GM12878 (cell line): ENCODE measurements at regions not wholly inside any gene's neighbourhood (a gene's known extent, or its start where the extent isn't known, plus 50 kb on each side); places are given as distances from the start of the nearest gene placed in this dataset.

Experiments used
- ATAC-seq: fragments of 200-7000 bp; cut with Tn5 transposase; 3 replicates; pipeline ENCODE4 v1.9.1; 2020; ENCODE audit warnings: mild to moderate bottlenecking, moderate library complexity
- BruUV-seq: library from RNA; stranded (reverse); fragments of 400-500 nt; replicated peaks from 2 replicates; lab custom pipeline; 2021; lab: Mats Ljungman, UMichigan
- CTCF ChIA-PET: fragments of 300-600 bp; sonication (Branson Sonifier 250); formaldehyde crosslinking; extraction: SDS; loops from one replicate; lab custom pipeline; 2021; ENCODE audit warnings: inconsistent platforms; lab: Yijun Ruan, JAX
- POLR2A ChIA-PET: fragments of 350-600 bp; formaldehyde crosslinking; extraction: SDS; loops from one replicate; lab custom pipeline; 2021; ENCODE audit warnings: inconsistent platforms; lab: Charles Lee
- RAD21 ChIA-PET: fragments of 300-600 bp; sonication (Branson Sonifier 250); formaldehyde crosslinking; loops from one replicate; lab custom pipeline; 2023; ENCODE audit warnings: antibody characterized with exemption; ENCODE audit not compliant: unreplicated experiment; lab: Charles Lee
- SMC1A ChIA-PET: fragments of 300-600 bp; sonication (Branson Sonifier 250); formaldehyde crosslinking; loops from one replicate; lab custom pipeline; 2023; ENCODE audit not compliant: unreplicated experiment, uncharacterized antibody; lab: Charles Lee
- DNase-seq: peaks from one replicate; pipeline ENCODE4 v3.0.0-alpha.2; 2011; ENCODE audit warnings: low read depth, low spot score
- FAIRE-seq: peaks from 3 replicates; lab custom pipeline; 2011; peaks lifted over from hg19 to GRCh38; lab: Jason Lieb, UNC
- H2AFZ ChIP-seq: 2 replicates; pipeline ENCODE4 v1.6.0; 2011; ENCODE audit warnings: low read depth, low read length, control low read depth; ENCODE audit not compliant: control insufficient read depth
- H3K27ac ChIP-seq: 2 replicates; pipeline ENCODE4 v1.5.1; 2011; ENCODE audit warnings: control low read depth; ENCODE audit not compliant: control insufficient read depth, insufficient read depth
- H3K27me3 ChIP-seq, 2 experiments: replicated peaks in 1 of 2; 2 replicates each; pipeline versions ENCODE4 v1.6.0 to v1.6.1; 2011; ENCODE audit warnings: low read length in 1 of 2; ENCODE audit not compliant: control insufficient read depth in 2 of 2, insufficient read depth in 2 of 2
- H3K36me3 ChIP-seq, 2 experiments: 2 replicates each; pipeline ENCODE4 v1.5.1; 2011; ENCODE audit warnings: low read length in 1 of 2; ENCODE audit not compliant: control insufficient read depth in 2 of 2, insufficient read depth in 2 of 2
- H3K4me1 ChIP-seq: 2 replicates; pipeline ENCODE4 v1.6.1; 2011; ENCODE audit warnings: mild to moderate bottlenecking, low read length, moderate library complexity, mixed read lengths; ENCODE audit not compliant: control insufficient read depth, insufficient read depth
- H3K4me2 ChIP-seq: 2 replicates; pipeline ENCODE4 v1.6.0; 2011; ENCODE audit warnings: control low read depth; ENCODE audit not compliant: control insufficient read depth, insufficient read depth
- H3K4me3 ChIP-seq: fragments of 200-600 bp; sonication (generic); 2 replicates; pipeline ENCODE4 v1.5.1; 2016
- H3K79me2 ChIP-seq: 2 replicates; pipeline ENCODE4 v1.6.0; 2011; ENCODE audit warnings: low read length; ENCODE audit not compliant: control insufficient read depth, insufficient read depth
- H3K9ac ChIP-seq: 2 replicates; pipeline ENCODE4 v1.8.0; 2011; ENCODE audit warnings: low read length, control low read depth, mixed read lengths; ENCODE audit not compliant: control insufficient read depth, insufficient read depth
- H3K9me3 ChIP-seq: replicated peaks from 3 replicates; pipeline ENCODE4 v1.5.1; 2011; ENCODE audit warnings: mild to moderate bottlenecking, low read length; ENCODE audit not compliant: control insufficient read depth, insufficient read depth
- H4K20me1 ChIP-seq: 2 replicates; pipeline ENCODE4 v1.6.0; 2011; ENCODE audit not compliant: control insufficient read depth, insufficient read depth
- ASH2L ChIP-seq: fragments of 300-600, 200-600 bp; sonication (generic); IDR thresholded peaks from 2 replicates; pipeline ENCODE4 v1.6.1; 2017; ENCODE audit warnings: low read depth, mild to moderate bottlenecking, borderline replicate concordance
- CREM ChIP-seq: IDR thresholded peaks from 2 replicates; pipeline ENCODE4 v1.6.1; 2014; ENCODE audit warnings: antibody characterized with exemption, low read depth
- ETV6 ChIP-seq, 2 experiments: fragments of 450-650 bp in 1 of 2; IDR thresholded peaks in 1 of 2; conservative IDR thresholded peaks in 1 of 2; 2 replicates each; pipeline ENCODE4 v1.6.1; 2014; ENCODE audit warnings: antibody characterized with exemption in 1 of 2, borderline replicate concordance in 1 of 2, low read depth in 1 of 2, mild to moderate bottlenecking in 1 of 2, moderate library complexity in 1 of 2
- FOXM1 ChIP-seq: IDR thresholded peaks from 2 replicates; pipeline ENCODE4 v1.6.1; 2012; ENCODE audit warnings: low read depth, mild to moderate bottlenecking, inconsistent platforms, low read length, moderate library complexity
- HCFC1 ChIP-seq: fragments of 150-350 bp; IDR thresholded peaks from 2 replicates; pipeline ENCODE4 v1.6.1; 2014; ENCODE audit warnings: low read length
- MTA2 ChIP-seq: fragments of 450-650 bp; IDR thresholded peaks from 2 replicates; pipeline ENCODE4 v1.6.1; 2016; ENCODE audit warnings: low read depth, mild to moderate bottlenecking, moderate library complexity
- MYB ChIP-seq: fragments of 150-350 bp; IDR thresholded peaks from 2 replicates; pipeline ENCODE4 v1.6.1; 2014; ENCODE audit warnings: mild to moderate bottlenecking, low read depth, low read length, borderline replicate concordance
- NFXL1 ChIP-seq: fragments of 450-650 bp; IDR thresholded peaks from 2 replicates; pipeline ENCODE4 v1.6.1; 2017; ENCODE audit warnings: antibody characterized with exemption, mild to moderate bottlenecking, borderline replicate concordance
- RFX5 ChIP-seq: IDR thresholded peaks from 2 replicates; pipeline ENCODE4 v1.6.1; 2011; ENCODE audit warnings: low read depth, low read length, improper control_type of control experiment
- SPI1 ChIP-seq: IDR thresholded peaks from 2 replicates; pipeline ENCODE4 v1.6.1; 2011; ENCODE audit warnings: low read depth, mild to moderate bottlenecking, low read length, moderate library complexity, borderline replicate concordance; ENCODE audit not compliant: insufficient read depth
- STAT3 ChIP-seq: IDR thresholded peaks from 2 replicates; pipeline ENCODE4 v1.6.1; 2011; ENCODE audit warnings: low read depth, low read length, improper control_type of control experiment
- WGBS: methylation state at CpG from one replicate; pipeline ENCODE4 v1.1.6; 2016; ENCODE audit warnings: low lambda C conversion rate; ENCODE audit not compliant: insufficient replicate concordance, insufficient coverage; ENCODE audit errors: missing lambda C conversion rate; 5-methylcytosine and 5-hydroxymethylcytosine counted together
- in situ Hi-C: fragments of 300-500 bp; cut with MboI; formaldehyde crosslinking; loops from 9 replicates; pipeline ENCODE4 v1.14.3; 2018; ENCODE audit warnings: mixed read lengths
- intact Hi-C: fragments of 100-400 bp; cut with micrococcal nuclease; formaldehyde crosslinking; loops from one replicate; pipeline ENCODE4 v1.14.2; 2022; ENCODE audit not compliant: unreplicated experiment
- TF ChIP-seq, protein P1 (sequence below): fragments of 450-650 bp; IDR thresholded peaks from 2 replicates; pipeline ENCODE4 v1.6.1; 2016; ENCODE audit warnings: mild to moderate bottlenecking
- TF ChIP-seq, protein P2 (sequence below): IDR thresholded peaks from 2 replicates; pipeline ENCODE4 v1.6.1; 2012; ENCODE audit warnings: low read depth, low read length, improper control_type of control experiment
- TF ChIP-seq, protein P3 (sequence below): fragments of 450-650 bp; IDR thresholded peaks from 2 replicates; pipeline ENCODE4 v1.6.1; 2017; ENCODE audit warnings: mild to moderate bottlenecking, moderate library complexity
- TF ChIP-seq, protein P4 (sequence below): fragments of 150-350 bp; IDR thresholded peaks from 2 replicates; pipeline ENCODE4 v1.6.1; 2016; ENCODE audit warnings: low read depth, low read length

DNA sequence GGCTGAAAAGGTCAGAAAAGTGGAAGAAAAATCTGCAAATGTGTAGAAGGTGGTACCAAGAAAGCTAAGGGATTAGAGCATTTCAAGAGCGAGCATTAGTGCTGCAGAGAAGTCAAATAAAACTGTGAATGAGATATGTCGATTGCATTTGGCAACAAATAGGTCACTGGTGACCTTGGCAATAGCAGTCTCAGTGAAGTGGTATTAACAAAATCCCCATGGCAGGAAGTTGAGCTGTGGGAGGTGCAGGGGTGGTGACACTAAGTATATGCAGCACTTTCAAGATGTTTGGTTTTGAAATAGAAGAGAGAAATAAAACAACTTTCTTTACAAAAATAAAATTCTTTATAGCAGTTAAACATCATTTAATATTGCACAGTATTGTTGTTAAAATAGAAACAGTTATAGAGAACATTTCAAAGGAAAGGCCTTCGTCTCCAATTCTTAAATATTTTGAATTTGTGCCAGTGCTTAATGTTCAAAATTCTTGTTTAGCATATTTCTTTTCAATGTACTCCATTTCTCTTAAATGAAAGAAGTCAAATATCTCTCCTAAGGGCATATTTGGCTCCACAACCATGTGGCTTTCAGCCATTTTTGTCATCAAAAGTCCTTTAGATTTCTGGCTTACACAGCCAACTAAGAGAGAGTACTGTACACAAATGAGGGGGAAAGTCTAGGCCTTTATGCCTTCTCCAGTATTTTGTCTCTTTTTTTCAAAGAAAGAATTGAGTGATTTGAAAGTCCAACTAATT lies 443.0 kb upstream of the MMADHC start:
- SMC1A ChIA-PET = no interaction called here
- BruUV-seq = no TSS peak
- Histone ChIP-seq H3K4me1 (no peaks in the 10 kb centered on the region), H3K9ac (no peak overlapping the region), H3K36me3 (no peaks in the 10 kb centered on the region), H3K79me2 (no peaks in the 10 kb centered on the region), H3K4me3 (no peak overlapping the region), H2AFZ (no peak overlapping the region), H4K20me1 (no peaks in the 10 kb centered on the region), H3K27ac (no peak overlapping the region), H3K9me3 (no peaks in the 10 kb centered on the region), H3K4me2 (no peak overlapping the region), H3K27me3 (no peaks in the 10 kb centered on the region; a peak in 1 of 4 replicates)
- RAD21 ChIA-PET = no interaction called here
- DNase-seq (no peak), FAIRE-seq (no peak), ATAC-seq (no peak)
- CTCF ChIA-PET = interaction anchor here (1.2 kb wide), 1 partner anchor 13 kb away, joined by 5 read pairs; no protein-coding TSS in a partner anchor
- POLR2A ChIA-PET = no interaction called here
- WGBS = 2% methylated on average over 3 of the region's 3 CpGs
- in situ Hi-C loops (no loop called here), intact Hi-C loops (no loop called here)
- TF ChIP-seq RFX5 (no peak), CREM (no peak), STAT3 (no peak), FOXM1 (no peak), MTA2 (no peak), ETV6 (conservative IDR thresholded peaks at IDR 0.05 in 1 of 2, IDR thresholded peaks at IDR 0.05 in 1 of 2; ENCODE audit: borderline replicate concordance in 1 of 2, low read depth in 1 of 2) (no peak), SPI1 (no peak), NFXL1 (no peak), ASH2L (no peak), MYB (no peak), HCFC1 (no peak)
- TF ChIP-seq, protein P1, sequence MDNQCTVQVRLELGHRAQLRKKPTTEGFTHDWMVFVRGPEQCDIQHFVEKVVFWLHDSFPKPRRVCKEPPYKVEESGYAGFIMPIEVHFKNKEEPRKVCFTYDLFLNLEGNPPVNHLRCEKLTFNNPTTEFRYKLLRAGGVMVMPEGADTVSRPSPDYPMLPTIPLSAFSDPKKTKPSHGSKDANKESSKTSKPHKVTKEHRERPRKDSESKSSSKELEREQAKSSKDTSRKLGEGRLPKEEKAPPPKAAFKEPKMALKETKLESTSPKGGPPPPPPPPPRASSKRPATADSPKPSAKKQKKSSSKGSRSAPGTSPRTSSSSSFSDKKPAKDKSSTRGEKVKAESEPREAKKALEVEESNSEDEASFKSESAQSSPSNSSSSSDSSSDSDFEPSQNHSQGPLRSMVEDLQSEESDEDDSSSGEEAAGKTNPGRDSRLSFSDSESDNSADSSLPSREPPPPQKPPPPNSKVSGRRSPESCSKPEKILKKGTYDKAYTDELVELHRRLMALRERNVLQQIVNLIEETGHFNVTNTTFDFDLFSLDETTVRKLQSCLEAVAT = no peak
- TF ChIP-seq, protein P2, sequence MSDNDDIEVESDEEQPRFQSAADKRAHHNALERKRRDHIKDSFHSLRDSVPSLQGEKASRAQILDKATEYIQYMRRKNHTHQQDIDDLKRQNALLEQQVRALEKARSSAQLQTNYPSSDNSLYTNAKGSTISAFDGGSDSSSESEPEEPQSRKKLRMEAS = no peak
- TF ChIP-seq, protein P3, sequence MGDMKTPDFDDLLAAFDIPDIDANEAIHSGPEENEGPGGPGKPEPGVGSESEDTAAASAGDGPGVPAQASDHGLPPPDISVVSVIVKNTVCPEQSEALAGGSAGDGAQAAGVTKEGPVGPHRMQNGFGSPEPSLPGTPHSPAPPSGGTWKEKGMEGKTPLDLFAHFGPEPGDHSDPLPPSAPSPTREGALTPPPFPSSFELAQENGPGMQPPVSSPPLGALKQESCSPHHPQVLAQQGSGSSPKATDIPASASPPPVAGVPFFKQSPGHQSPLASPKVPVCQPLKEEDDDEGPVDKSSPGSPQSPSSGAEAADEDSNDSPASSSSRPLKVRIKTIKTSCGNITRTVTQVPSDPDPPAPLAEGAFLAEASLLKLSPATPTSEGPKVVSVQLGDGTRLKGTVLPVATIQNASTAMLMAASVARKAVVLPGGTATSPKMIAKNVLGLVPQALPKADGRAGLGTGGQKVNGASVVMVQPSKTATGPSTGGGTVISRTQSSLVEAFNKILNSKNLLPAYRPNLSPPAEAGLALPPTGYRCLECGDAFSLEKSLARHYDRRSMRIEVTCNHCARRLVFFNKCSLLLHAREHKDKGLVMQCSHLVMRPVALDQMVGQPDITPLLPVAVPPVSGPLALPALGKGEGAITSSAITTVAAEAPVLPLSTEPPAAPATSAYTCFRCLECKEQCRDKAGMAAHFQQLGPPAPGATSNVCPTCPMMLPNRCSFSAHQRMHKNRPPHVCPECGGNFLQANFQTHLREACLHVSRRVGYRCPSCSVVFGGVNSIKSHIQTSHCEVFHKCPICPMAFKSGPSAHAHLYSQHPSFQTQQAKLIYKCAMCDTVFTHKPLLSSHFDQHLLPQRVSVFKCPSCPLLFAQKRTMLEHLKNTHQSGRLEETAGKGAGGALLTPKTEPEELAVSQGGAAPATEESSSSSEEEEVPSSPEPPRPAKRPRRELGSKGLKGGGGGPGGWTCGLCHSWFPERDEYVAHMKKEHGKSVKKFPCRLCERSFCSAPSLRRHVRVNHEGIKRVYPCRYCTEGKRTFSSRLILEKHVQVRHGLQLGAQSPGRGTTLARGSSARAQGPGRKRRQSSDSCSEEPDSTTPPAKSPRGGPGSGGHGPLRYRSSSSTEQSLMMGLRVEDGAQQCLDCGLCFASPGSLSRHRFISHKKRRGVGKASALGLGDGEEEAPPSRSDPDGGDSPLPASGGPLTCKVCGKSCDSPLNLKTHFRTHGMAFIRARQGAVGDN = no peak
- TF ChIP-seq, protein P4, sequence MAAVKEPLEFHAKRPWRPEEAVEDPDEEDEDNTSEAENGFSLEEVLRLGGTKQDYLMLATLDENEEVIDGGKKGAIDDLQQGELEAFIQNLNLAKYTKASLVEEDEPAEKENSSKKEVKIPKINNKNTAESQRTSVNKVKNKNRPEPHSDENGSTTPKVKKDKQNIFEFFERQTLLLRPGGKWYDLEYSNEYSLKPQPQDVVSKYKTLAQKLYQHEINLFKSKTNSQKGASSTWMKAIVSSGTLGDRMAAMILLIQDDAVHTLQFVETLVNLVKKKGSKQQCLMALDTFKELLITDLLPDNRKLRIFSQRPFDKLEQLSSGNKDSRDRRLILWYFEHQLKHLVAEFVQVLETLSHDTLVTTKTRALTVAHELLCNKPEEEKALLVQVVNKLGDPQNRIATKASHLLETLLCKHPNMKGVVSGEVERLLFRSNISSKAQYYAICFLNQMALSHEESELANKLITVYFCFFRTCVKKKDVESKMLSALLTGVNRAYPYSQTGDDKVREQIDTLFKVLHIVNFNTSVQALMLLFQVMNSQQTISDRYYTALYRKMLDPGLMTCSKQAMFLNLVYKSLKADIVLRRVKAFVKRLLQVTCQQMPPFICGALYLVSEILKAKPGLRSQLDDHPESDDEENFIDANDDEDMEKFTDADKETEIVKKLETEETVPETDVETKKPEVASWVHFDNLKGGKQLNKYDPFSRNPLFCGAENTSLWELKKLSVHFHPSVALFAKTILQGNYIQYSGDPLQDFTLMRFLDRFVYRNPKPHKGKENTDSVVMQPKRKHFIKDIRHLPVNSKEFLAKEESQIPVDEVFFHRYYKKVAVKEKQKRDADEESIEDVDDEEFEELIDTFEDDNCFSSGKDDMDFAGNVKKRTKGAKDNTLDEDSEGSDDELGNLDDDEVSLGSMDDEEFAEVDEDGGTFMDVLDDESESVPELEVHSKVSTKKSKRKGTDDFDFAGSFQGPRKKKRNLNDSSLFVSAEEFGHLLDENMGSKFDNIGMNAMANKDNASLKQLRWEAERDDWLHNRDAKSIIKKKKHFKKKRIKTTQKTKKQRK = no peak
